ENCODE measurements at regions not wholly inside any gene's neighbourhood (a gene's known extent, or its start where the extent isn't known, plus 50 kb on each side); places are given as distances from the start of the nearest gene placed in this dataset.

DNA sequence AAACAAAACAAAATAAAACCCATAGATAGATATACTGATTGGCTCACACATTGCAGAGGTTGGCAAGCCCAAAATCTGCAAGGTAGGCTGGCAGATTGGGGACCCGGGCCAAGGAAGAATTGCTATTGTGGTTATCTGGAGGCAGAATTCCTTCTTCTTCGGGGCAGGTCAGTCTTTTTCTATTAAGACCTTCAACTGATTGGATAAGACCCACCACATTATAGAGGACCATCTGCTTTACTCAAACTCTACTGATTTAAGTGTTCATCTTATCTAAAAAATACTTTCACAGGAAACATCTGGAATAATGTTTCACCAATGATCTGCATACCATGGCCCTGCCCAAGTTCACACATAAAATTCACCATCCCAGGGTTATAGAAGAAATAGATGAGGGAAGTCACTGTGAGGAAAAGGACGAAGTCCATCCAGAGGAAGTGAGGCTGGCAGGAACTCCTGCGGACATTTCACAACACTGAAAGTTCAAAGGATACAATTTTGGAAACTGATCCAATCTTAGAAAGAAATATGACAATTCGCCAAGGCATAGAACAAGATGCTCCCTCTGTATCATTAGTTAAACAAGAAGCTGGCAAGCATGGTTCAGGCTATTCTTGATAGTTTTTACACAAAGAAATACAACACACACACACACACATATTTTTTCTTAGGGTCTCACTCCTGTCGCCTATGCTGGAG is 127.6 kb upstream of the MED13L start:
- no TSS peak for BruUV-seq (replicated peaks)
- Histone ChIP-seq H2AFZ (replicated peaks; ENCODE audit: low read length, poor library complexity) (no peak overlapping the region), H4K8ac (ENCODE audit: low read depth in 2 of 2, low read length in 2 of 2) (no peak overlapping the region), H3K4me2 (ENCODE audit: low read depth, low read length) (no peak overlapping the region), H2BK20ac (ENCODE audit: low read depth, low read length) (no peak overlapping the region), H3K79me1 (ENCODE audit: low read depth in 1 of 2, low read length in 2 of 2) (no peaks in the 10 kb centered on the region), H2AK9ac (replicated peaks; ENCODE audit: low read depth, low read length, poor library complexity) (no peak overlapping the region), H2BK15ac (ENCODE audit: low read depth, low read length) (no peak overlapping the region), H3K27me3 (ENCODE audit: control insufficient read depth, insufficient read depth, low read length) (no peaks in the 10 kb centered on the region), H2BK5ac (ENCODE audit: low read depth, low read length, poor library complexity, severe bottlenecking) (no peak overlapping the region), H3K36me3 (ENCODE audit: control insufficient read depth, insufficient read depth, low read length) (no peaks in the 10 kb centered on the region), H2BK120ac (ENCODE audit: low read depth, low read length) (no peak overlapping the region), H3K4me3 (ENCODE audit: insufficient read depth, low read depth, low read length) (no peak overlapping the region), H4K20me1 (ENCODE audit: insufficient read depth, low read length) (no peaks in the 10 kb centered on the region), H3K14ac (replicated peaks; ENCODE audit: low read depth, low read length) (no peak overlapping the region), H3K9me1 (ENCODE audit: insufficient read depth, low read length) (peaks cover 5% of the 10 kb centered on the region), H3K56ac (ENCODE audit: extremely low read depth, insufficient read depth, low read length) (no peak overlapping the region), H3K4ac (ENCODE audit: low read depth, low read length) (no peak overlapping the region), H4K5ac (ENCODE audit: low read depth, low read length) (no peak overlapping the region), H4K91ac (ENCODE audit: insufficient read depth, low read depth, low read length) (no peak overlapping the region), H3K27ac (ENCODE audit: insufficient read depth, low read length) (no peak overlapping the region), H3K9ac (ENCODE audit: low read depth, low read length) (no peak overlapping the region), H2AK5ac (ENCODE audit: low read depth, low read length) (no peak overlapping the region), H3K4me1 (ENCODE audit: control insufficient read depth, insufficient read depth, low read length) (peaks cover 3% of the 10 kb centered on the region; the same call in 1 of the 2 replicates), H3K23ac (ENCODE audit: low read depth, low read length) (no peak overlapping the region), H3K18ac (ENCODE audit: low read depth, low read length) (no peak overlapping the region), H3K9me3 (ENCODE audit: control insufficient read depth, insufficient read depth, low read length) (no peaks in the 10 kb centered on the region)
- intact Hi-C loops (cut with micrococcal nuclease): no loop called here
- dilution Hi-C loops (cut with HindIII; ENCODE audit: low sequenced_read_pairs, unreplicated experiment): no loop called here
- POLR2A ChIA-PET (ENCODE audit: unreplicated experiment): no interaction called here
- CTCF ChIA-PET: no interaction called here
- WGBS, 2 experiments (ENCODE audit: extremely low coverage in 2 of 2, insufficient read length in 1 of 2): 83% methylated on average over 1 of the region's 6 CpGs; no CpG with 5 or more reads in 1 of the 2 experiments
- DNase-seq (no peak), ATAC-seq (ENCODE audit: low read depth) (no peak)
- in situ Hi-C loops (cut with MboI; ENCODE audit: low sequenced_read_pairs): no loop called here
- TF ChIP-seq SMC3 (IDR thresholded peaks at IDR 0.05; ENCODE audit: low read depth, low read length): no peak
- no peak for TF ChIP-seq MAFK (IDR thresholded peaks at IDR 0.05; ENCODE audit: low read depth, low read length)
- TF ChIP-seq MXI1 (IDR thresholded peaks at IDR 0.05; ENCODE audit: borderline replicate concordance, low read depth, low read length): no peak
- TF ChIP-seq, protein P1, sequence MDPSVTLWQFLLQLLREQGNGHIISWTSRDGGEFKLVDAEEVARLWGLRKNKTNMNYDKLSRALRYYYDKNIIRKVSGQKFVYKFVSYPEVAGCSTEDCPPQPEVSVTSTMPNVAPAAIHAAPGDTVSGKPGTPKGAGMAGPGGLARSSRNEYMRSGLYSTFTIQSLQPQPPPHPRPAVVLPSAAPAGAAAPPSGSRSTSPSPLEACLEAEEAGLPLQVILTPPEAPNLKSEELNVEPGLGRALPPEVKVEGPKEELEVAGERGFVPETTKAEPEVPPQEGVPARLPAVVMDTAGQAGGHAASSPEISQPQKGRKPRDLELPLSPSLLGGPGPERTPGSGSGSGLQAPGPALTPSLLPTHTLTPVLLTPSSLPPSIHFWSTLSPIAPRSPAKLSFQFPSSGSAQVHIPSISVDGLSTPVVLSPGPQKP (IDR thresholded peaks at IDR 0.05; ENCODE audit: borderline replicate concordance, low read depth, low read length): no peak
- TF ChIP-seq POLR2A (IDR thresholded peaks at IDR 0.05; ENCODE audit: low read depth, low read length): no peak
- no peak for TF ChIP-seq BHLHE40 (IDR thresholded peaks at IDR 0.05; ENCODE audit: low read depth, low read length)
- TF ChIP-seq, protein P2, sequence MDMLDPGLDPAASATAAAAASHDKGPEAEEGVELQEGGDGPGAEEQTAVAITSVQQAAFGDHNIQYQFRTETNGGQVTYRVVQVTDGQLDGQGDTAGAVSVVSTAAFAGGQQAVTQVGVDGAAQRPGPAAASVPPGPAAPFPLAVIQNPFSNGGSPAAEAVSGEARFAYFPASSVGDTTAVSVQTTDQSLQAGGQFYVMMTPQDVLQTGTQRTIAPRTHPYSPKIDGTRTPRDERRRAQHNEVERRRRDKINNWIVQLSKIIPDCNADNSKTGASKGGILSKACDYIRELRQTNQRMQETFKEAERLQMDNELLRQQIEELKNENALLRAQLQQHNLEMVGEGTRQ (IDR thresholded peaks at IDR 0.05; ENCODE audit: low read depth, low read length): no peak
- TF ChIP-seq, protein P3, sequence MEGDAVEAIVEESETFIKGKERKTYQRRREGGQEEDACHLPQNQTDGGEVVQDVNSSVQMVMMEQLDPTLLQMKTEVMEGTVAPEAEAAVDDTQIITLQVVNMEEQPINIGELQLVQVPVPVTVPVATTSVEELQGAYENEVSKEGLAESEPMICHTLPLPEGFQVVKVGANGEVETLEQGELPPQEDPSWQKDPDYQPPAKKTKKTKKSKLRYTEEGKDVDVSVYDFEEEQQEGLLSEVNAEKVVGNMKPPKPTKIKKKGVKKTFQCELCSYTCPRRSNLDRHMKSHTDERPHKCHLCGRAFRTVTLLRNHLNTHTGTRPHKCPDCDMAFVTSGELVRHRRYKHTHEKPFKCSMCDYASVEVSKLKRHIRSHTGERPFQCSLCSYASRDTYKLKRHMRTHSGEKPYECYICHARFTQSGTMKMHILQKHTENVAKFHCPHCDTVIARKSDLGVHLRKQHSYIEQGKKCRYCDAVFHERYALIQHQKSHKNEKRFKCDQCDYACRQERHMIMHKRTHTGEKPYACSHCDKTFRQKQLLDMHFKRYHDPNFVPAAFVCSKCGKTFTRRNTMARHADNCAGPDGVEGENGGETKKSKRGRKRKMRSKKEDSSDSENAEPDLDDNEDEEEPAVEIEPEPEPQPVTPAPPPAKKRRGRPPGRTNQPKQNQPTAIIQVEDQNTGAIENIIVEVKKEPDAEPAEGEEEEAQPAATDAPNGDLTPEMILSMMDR (conservative IDR thresholded peaks at IDR 0.05; ENCODE audit: low read depth, low read length): no peak
- TF ChIP-seq RFX5 (IDR thresholded peaks at IDR 0.05; ENCODE audit: low read depth, low read length): no peak
- no peak for TF ChIP-seq RAD21 (IDR thresholded peaks at IDR 0.05; ENCODE audit: low read length)
- TF ChIP-seq FOS (IDR thresholded peaks at IDR 0.05; ENCODE audit: low read depth, low read length): no peak
- TF ChIP-seq CEBPB (IDR thresholded peaks at IDR 0.05; ENCODE audit: low read depth, low read length): no peak
- TF ChIP-seq MAZ (IDR thresholded peaks at IDR 0.05; ENCODE audit: borderline replicate concordance, low read depth, low read length): no peak
- no peak for TF ChIP-seq NFE2L2 (IDR thresholded peaks at IDR 0.05; ENCODE audit: low read depth, low read length)

Data from IMR-90 (cell line).